Inflammatory macrophage treated with lipopolysaccharide for 4 hours (primary cell): ENCODE measurements at regions not wholly inside any gene's neighbourhood (a gene's known extent, or its start where the extent isn't known, plus 50 kb on each side); places are given as distances from the start of the nearest gene placed in this dataset.

Experiments used
- DNase-seq: peaks from one replicate; pipeline ENCODE4 v3.0.0-alpha.2; 2020

DNA sequence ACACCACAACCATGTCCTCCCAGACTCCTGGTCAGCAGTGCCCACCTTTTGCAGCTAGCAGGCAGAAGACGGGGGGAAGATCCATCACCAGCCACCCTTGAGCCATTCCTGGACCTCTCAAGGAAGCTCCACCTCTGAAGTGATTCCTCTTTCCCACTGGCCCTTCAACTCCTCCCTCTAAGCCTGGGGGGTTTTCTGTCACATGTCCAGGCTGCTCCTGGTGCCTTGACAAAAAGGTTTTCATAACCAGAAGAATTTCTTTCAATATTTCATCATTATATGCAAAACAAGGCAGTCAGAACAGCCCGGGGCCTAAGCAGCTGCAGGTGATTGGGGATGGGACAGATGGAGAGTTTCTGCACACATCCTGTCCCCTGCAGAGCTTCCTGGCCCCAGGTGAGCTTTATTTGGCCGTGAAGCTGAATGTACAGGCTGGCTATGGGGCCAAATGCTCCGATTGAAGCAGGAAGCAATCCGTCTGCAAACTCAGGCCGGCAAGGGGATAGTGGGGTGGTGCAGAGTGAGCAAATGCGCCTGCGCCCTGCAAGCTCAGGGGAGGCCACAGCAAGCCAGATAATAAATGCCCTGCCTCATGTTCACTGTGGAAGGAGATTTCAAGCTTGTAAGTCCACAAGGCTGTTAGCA lies 173.5 kb downstream of the C5orf15 start:
- DNase-seq: no peak

- DNase-seq: no peak
Observed at GRCh38 chr5:133793756-133794465, 174.5 kb downstream of the C5orf15 start.

DNA sequence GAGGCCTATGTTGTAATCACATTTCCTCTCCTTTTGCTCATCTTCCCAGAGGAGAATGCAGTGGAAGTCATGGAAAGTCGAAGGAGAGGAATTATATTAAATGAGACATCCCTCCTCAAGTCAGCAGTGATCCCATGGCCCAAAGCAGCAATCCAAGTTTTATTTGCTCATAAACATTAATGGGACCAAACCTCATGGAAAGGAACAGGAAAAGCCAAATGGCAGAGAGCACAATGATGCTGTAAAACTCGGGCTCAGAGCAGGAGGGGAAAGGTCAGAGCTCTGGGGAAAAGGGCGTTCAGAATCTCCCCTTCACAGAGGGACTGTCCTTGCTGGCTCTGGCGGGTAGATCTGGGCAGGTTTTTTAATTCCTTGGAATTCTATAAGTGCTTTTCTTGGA lies 175.8 kb downstream of the C5orf15 start:
- DNase-seq: no peak

GRCh38 chr5:133792024-133792423 lies 176.4 kb downstream of the C5orf15 start:
- DNase-seq: no peak

DNA sequence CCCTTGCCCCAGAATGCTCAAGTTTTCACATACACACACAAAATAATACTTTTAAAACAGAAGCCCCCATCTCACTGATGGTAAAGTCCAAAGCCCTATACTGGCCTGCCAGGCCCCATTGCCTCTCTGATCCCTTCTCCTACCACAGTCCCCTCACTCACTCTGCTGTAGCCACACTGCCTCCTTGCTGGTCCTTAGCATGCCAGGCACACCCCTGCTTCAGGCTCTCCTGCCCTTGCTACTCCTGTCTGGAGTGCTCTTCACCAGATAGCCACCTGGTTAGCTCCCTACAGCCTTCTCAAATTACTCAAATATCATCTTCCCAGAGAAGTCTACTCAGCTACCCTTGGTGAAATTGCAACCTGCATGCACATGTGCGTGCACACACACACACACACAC lies 177.5 kb downstream of the C5orf15 start:
- DNase-seq: no peak

GRCh38 chr5:133789428-133789827 lies 177.1 kb upstream of the FSTL4 start:
- DNase-seq: no peak

- no peak for DNase-seq
Observed at GRCh38 chr5:133788121-133788520, 175.8 kb upstream of the FSTL4 start.

- no peak for DNase-seq
Observed at GRCh38 chr5:133786420-133786819, 174.1 kb upstream of the FSTL4 start.

DNA sequence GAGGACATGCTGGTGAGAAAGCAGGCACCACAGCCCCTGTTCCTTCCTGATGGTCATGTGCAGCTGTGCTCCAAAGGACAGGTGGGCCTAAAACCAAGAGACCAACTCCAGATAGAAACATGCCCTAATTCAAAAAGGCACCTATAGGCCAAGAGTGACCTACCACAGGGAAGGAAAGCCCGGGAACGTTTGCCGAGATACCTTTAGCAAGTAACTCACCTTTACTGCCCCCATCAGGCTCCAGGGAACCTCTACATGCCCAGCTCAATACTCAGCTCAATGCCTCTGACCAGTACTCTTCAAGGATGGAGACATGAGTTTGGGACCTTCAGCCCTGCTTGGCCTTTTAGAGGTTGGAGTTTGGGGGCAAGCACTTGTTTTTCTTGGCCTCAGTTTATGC lies 172.8 kb upstream of the FSTL4 start:
- no peak for DNase-seq

DNA sequence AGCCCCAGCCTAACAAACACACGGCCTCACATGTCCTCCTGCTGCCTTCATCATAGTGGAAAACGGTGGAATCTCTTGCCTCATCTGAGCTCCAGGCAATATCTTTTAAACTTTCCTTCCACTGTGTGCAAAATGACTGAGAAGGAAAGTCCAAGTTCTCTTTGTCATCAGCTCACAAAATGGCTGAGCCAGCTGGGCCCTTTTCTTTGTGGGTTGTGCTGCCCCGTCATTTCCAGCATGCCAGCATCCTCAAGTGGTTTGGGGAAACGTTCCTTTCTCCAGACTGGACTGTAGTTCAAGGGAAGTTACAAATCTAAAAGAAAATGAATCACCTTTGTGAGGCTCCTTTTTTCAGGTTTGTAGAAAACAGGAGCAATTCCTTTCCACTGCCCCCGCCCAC lies 171.1 kb upstream of the FSTL4 start:
- no peak for DNase-seq

DNA sequence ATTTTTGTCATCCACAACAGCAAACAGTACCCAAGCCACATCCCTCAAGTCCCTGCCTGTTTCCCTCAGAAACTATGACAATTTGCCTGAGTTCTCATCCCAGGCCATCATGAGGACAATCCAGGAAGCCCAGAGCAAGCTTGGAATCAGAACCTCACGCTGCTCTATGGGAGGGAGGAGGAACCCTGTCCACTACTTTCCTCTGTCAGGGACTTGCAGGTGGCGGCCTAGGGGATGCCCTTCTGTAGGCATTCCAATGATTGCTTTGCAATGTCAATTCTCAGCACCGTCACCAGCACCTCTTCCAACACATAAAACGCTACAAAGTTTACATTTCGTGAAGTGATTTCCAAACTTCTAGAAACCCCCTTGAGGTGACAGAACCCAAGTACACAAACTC lies 170.4 kb upstream of the FSTL4 start:
- no peak for DNase-seq

DNA sequence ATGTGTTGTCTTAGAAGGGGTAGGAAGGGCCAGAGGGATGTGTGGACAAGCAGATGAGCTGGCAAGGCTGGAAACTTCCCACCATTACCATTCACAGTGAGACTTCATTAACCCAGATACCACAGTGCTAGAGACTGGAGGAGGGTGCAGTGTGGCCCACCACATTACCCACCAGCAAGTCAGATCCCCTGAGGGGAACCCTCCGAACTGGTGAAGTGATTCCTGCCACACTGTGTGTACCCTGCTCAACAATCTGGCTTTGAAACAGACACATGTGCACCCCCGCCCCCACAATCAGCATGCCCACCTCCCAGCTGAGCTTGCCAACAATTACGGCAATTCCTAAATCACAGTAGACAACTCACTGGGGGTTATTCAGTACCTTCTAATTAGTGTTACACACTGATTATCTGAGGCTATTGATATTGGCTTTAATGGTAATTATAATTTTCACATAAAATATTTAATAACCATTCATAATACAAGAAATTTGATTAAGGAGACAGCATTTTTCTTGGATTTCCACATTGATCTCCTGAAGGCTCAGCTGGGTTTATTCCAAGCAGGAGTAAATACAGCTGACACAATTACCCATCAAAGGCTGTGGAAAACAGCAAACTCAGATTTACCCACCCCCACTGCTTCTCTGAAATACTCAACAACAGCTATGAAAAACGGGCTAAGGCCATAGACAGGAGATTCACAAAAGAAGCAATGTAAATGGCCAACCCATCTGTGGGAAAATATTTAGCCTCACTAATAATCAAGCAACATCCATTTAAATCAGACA lies 169.3 kb upstream of the FSTL4 start:
- no peak for DNase-seq

GRCh38 chr5:133780619-133781280 lies 168.4 kb upstream of the FSTL4 start:
- no peak for DNase-seq

DNA sequence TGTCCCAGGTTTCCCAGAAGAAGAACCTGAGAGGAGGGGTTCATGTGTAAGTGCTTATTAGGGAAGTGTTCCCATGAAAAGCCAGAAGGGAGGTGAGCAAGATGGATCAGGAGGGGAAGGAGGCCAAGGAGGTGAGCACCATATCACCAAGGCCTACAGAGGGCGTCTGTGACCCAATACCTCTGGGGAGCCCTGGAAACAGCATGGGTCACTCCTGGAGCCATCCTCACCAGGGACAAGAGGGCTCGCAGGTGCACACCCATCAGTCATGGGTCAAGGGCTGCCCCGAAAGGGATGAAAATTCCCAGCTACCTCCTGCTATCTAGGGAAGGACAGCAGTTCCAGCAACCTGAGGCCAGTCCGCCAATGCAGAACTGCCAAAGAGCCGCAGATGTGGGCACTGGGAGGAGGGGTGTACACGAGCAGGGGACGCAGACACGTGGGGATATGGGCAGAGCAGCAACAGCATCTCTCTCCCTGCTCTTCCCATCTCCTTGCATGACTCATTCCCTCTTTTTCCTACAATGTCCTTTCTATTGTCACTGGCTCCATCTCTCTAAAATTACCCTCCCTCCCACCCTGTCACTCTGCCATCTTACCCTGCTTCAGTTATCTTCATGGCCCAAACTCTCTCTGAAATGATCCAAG lies 167.6 kb upstream of the FSTL4 start:
- no peak for DNase-seq

DNA sequence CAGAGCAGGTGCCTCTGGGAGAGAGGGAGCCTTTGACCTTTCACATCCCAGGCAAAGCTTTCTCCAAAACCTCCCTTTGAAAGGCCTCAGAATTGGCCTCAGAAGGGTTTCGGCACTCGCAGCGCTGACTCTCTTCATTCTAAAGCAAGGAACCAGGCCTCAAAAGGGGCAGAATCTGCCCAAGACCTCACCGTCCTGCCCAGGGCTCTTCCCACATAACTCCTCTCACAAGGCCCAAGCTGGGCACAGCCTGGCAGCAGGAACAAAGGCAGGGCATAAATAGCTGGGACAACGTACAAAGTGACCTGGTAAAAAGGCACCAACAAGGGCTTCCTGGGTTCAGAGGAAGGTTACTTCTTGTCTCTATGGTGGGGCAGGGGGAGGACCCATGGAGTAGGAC lies 166.3 kb upstream of the FSTL4 start:
- no peak for DNase-seq

DNA sequence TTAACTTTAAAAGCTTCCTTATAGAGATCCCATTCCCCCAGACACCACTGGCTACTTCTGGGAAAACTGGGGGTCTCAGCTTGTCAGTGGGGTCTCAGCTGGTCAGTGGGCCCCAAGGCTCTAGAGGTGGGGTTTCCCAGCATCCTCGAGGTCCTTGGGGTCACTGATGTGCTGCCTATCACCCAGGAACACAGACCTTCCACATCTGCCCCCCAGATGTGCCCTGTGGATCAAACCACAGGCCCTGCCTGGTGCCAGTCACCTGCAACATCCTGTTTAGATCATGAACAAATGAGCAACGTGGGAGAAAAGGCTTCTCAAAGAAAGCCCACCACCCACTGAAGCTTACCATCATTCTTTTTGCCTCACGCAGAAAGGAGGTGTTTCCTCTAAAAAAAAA lies 165.6 kb upstream of the FSTL4 start:
- no peak for DNase-seq

GRCh38 chr5:133775584-133776304 lies 163.4 kb upstream of the FSTL4 start:
- DNase-seq: no peak

DNA sequence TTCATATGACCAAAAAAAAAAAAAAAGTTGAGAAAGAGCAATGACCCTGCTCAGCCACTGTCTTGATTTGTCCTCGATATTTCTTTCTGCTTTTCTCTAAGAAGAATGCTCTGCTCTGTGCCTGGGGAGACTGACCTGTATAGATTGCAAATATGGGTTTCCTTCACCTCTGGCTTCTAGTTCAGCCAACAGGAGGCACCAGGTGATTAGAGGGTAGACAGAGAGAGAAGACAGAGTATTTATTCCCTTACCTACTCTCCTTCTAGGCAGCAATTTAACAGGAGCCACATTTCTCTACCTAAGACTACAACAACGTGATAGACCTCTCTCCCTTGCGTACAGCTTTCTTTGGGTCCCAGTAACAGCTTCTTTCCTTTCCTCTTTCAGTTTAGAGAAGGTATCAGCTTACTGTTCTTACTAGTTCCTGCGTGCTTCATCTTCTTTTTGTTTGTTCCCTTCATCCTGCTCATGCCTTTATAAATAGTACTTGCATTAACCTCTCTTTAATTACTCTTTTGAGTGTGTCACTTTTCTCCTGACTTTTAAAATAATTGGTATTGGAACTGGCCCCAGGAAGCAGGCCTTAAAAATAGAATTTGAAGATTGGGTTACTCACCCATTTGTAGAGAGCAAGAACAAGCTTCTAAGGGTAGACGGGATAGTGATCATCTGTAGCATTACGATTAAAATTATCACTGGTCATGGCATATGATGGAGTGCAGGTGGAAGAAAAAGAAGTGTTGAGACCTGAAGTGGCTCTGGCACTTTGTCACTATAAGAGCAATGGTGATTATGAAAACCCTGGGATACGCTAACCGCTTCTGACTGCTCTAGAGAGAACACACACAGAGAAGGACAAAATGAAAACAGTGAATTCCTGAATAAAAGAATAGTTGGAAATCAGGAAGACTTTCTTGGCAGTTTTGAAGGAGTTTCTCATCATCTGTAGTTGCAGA lies 161.2 kb upstream of the FSTL4 start:
- no peak for DNase-seq

DNA sequence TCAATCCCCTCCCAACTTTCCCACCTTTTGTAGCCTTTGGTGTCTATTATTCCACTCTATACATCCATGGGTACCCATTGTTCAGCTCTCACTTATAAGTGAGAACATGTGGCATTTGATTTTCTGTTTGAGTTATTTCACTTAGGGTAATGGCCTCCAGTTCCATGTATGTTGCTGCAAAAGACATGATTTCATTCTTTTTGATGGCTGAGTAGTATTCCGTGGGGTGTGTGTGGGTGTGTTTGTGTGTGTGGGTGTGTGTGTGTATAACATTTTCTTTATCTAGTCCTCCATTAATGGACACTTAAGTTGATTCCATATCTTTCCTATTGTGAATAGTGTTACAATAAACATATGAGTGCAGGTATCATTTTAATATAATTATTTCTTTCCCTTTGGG lies 157.5 kb upstream of the FSTL4 start:
- DNase-seq: no peak

- DNase-seq: no peak
Observed at GRCh38 chr5:133763744-133764143, 151.4 kb upstream of the FSTL4 start.

GRCh38 chr5:133761632-133762031 lies 149.3 kb upstream of the FSTL4 start:
- no peak for DNase-seq
